Heart left ventricle (tissue), 16 donors: ENCODE measurements at regions not wholly inside any gene's neighbourhood (a gene's known extent, or its start where the extent isn't known, plus 50 kb on each side); places are given as distances from the start of the nearest gene placed in this dataset.

Experiments used
- ATAC-seq, 4 donors: fragments of 200-7000 bp; cut with Tn5 transposase; one replicate each; pipeline ENCODE4 v1.9.1; 2020 to 2022; ENCODE audit warnings: moderate library complexity in 4 of 4, mild to moderate bottlenecking in 3 of 4, moderate number of reproducible peaks in 1 of 4
- DNase-seq, 5 donors: peaks; one replicate each; pipeline ENCODE4 v3.0.0-alpha.2; 2020
- H3K27ac ChIP-seq, 12 donors: fragments of 200-600 bp; sonication (generic) in 4 of 12; one replicate each; pipeline versions ENCODE4 v1.5.0 to v1.8.0; 2016 to 2022; ENCODE audit warnings: mild to moderate bottlenecking in 2 of 12
- H3K27me3 ChIP-seq, 9 donors: fragments of 200-600 bp; sonication (generic) in 2 of 9; one replicate each; pipeline versions ENCODE4 v1.5.1 to v1.8.0; 2016 to 2022; ENCODE audit warnings: mild to moderate bottlenecking in 3 of 9
- H3K36me3 ChIP-seq, 9 donors: fragments of 200-600 bp; sonication (generic) in 2 of 9; one replicate each; pipeline versions ENCODE4 v1.5.0 to v1.8.0; 2018 to 2022; ENCODE audit warnings: mild to moderate bottlenecking in 2 of 9
- H3K4me1 ChIP-seq, 12 donors: fragments of 200-600 bp; sonication (generic) in 4 of 12; one replicate each; pipeline versions ENCODE4 v1.5.0 to v1.8.0; 2016 to 2022; ENCODE audit warnings: mild to moderate bottlenecking in 3 of 12
- H3K4me3 ChIP-seq, 12 donors: fragments of 200-600 bp; sonication (generic) in 4 of 12; one replicate each; pipeline versions ENCODE4 v1.5.0 to v1.8.0; 2017 to 2022; ENCODE audit warnings: mild to moderate bottlenecking in 9 of 12, moderate library complexity in 4 of 12
- H3K9me3 ChIP-seq, 12 donors: fragments of 200-600 bp; sonication (generic) in 4 of 12; one replicate each; pipeline versions ENCODE4 v1.5.0 to v1.8.0; 2016 to 2022; ENCODE audit warnings: mild to moderate bottlenecking in 1 of 12
- CTCF ChIP-seq, 12 donors: fragments of 200-600 bp; sonication (generic) in 4 of 12; IDR thresholded peaks; one replicate each; pipeline versions ENCODE4 v1.5.0 to v1.8.0; 2018 to 2022; ENCODE audit warnings: antibody characterized with exemption in 12 of 12, mild to moderate bottlenecking in 5 of 12
- POLR2A ChIP-seq, 2 donors: fragments of 450-650 bp; IDR thresholded peaks; one replicate each; pipeline ENCODE4 v1.6.1; 2017; ENCODE audit warnings: antibody characterized with exemption in 2 of 2, mild to moderate bottlenecking in 2 of 2, moderate library complexity in 2 of 2
- WGBS, 4 donors: extraction: QIAGEN DNeasy Blood & Tissue Kit in 2 of 4; methylation state at CpG; one replicate each; pipeline versions ENCODE4 v1.1.5 to v1.1.7; 2013 to 2018; 5-methylcytosine and 5-hydroxymethylcytosine counted together
- intact Hi-C, 10 donors: fragments of 100-400 bp; cut with DNase I; formaldehyde crosslinking; loops; one replicate each; pipeline versions ENCODE4 v1.11.1 to v1.14.2; 2022
- donor health status: ischemic (EF 13 %, LVEDD 7.1; RV severe dilation, severe dysfunction).
- donor health status: healthy with polysubstance abuse.
- donor health status: DM: no; HTN: yes; CAD: no.
- donor health status: DM: no; HTN: no; CAD: no.
- donor health status: ischemic (EF 25% LVEDD 6.9; RV normal size, moderate dysfunction).
- donor health status: ischemic (EF 25% LVEDD 5.7; RV mildly dilated, moderate dysfunction).
- donor health status: healthy.
- donor health status: DM: yes; HTN: yes; CAD: no.
- donor health status: ischemic (EF 35%, LVEDD 5.7; RV mildly dilated, moderate dysfunction).
- donor health status: nonischemic (EF 11% LVEDD 7.7; RV severe dilation, severe dysfunction).
- donor health status: DM: yes; HTN: yes; CAD: no.
- donor health status: PGD.
- donor health status: ischemic (EF 29% LVEDD 5.4; RV normal size, mild dysfunction).
- donor health status: nonischemic (EF 23%, LVEDD 6.1; RV moderate dilation, normal function).

- Histone ChIP-seq H3K27ac (no peak overlapping the region), H3K36me3 (no peaks in the 10 kb centered on the region), H3K9me3 (peaks cover 0 to 6% (median 0%) of the 10 kb centered on the region in 12 donors), H3K4me1 (no peaks in the 10 kb centered on the region), H3K4me3 (no peak overlapping the region), H3K27me3 (no peaks in the 10 kb centered on the region)
- intact Hi-C loops, result no loop called here
- ATAC-seq (no peak), DNase-seq (no peak)
- TF ChIP-seq CTCF (IDR thresholded peaks at IDR 0.05), result no peak
- TF ChIP-seq POLR2A (IDR thresholded peaks at IDR 0.05), result no peak
- WGBS, 4 donors, result 87 to 97% (median 89%) methylated on average over 3 of the region's 3 CpGs
These were observed 147.1 kb upstream of the IRX6 start for GRCh38 chr16:55176901-55177300.

- 40 to 62% (median 58%) methylated on average over 1 of the region's 1 CpG for WGBS, 4 donors
- intact Hi-C loops, result no loop called here
- Histone ChIP-seq H3K36me3 (no peaks in the 10 kb centered on the region), H3K27me3 (peaks cover 0 to 7% (median 0%) of the 10 kb centered on the region in 9 donors), H3K27ac (no peak overlapping the region), H3K9me3 (peaks cover 0 to 6% (median 0%) of the 10 kb centered on the region in 12 donors), H3K4me1 (no peaks in the 10 kb centered on the region), H3K4me3 (no peak overlapping the region)
- no peak for ATAC-seq
- no peak for DNase-seq
- TF ChIP-seq POLR2A (IDR thresholded peaks at IDR 0.05), result no peak
- no peak for TF ChIP-seq CTCF (IDR thresholded peaks at IDR 0.05)
These were observed 144.6 kb upstream of the IRX6 start for GRCh38 chr16:55179411-55179810.

GRCh38 chr16:55179852-55180585 lies 144.0 kb upstream of the IRX6 start:
- Histone ChIP-seq H3K4me1 (no peaks in the 10 kb centered on the region), H3K4me3 (no peak overlapping the region), H3K36me3 (no peaks in the 10 kb centered on the region), H3K9me3 (peaks cover 0 to 6% (median 0%) of the 10 kb centered on the region in 12 donors), H3K27me3 (peaks cover 0 to 7% (median 0%) of the 10 kb centered on the region in 9 donors), H3K27ac (no peak overlapping the region)
- TF ChIP-seq CTCF (IDR thresholded peaks at IDR 0.05) (no peak), POLR2A (IDR thresholded peaks at IDR 0.05) (no peak)
- ATAC-seq (no peak), DNase-seq (no peak)
- WGBS, 4 donors, result 77 to 83% (median 80%) methylated on average over 15 of the region's 15 CpGs
- intact Hi-C loops, result no loop called here

- intact Hi-C loops, result no loop called here
- no peak for TF ChIP-seq CTCF (IDR thresholded peaks at IDR 0.05)
- no peak for TF ChIP-seq POLR2A (IDR thresholded peaks at IDR 0.05)
- no peaks in the 10 kb centered on the region for H3K9me3 ChIP-seq
These were observed 140.0 kb upstream of the IRX6 start for GRCh38 chr16:55184052-55184451.

More at GRCh38 chr16:55184052-55184451, 140.0 kb upstream of the IRX6 start:
- Histone ChIP-seq H3K27ac (no peak overlapping the region), H3K27me3 (peaks cover 0 to 30% (median 0%) of the 10 kb centered on the region in 9 donors), H3K36me3 (no peaks in the 10 kb centered on the region), H3K4me3 (no peak overlapping the region), H3K4me1 (no peaks in the 10 kb centered on the region)
- ATAC-seq (no peak), DNase-seq (no peak)
